Lower leg skin (tissue), 3 donors: ENCODE measurements at regions not wholly inside any gene's neighbourhood (a gene's known extent, or its start where the extent isn't known, plus 50 kb on each side); places are given as distances from the start of the nearest gene placed in this dataset.

Source experiments
- POLR2A ChIP-seq, 2 donors: fragments of 450-650 bp; IDR thresholded peaks; one replicate each; pipeline ENCODE4 v1.6.1; 2016 to 2017; ENCODE audit warnings: antibody characterized with exemption in 2 of 2, mild to moderate bottlenecking in 1 of 2, moderate library complexity in 1 of 2
- TF ChIP-seq, protein P1 (sequence below), 3 donors: fragments of 450-650 bp; IDR thresholded peaks; one replicate each; pipeline ENCODE4 v1.5.1; 2016; ENCODE audit warnings: antibody characterized with exemption in 3 of 3, mild to moderate bottlenecking in 3 of 3, moderate library complexity in 2 of 3

DNA sequence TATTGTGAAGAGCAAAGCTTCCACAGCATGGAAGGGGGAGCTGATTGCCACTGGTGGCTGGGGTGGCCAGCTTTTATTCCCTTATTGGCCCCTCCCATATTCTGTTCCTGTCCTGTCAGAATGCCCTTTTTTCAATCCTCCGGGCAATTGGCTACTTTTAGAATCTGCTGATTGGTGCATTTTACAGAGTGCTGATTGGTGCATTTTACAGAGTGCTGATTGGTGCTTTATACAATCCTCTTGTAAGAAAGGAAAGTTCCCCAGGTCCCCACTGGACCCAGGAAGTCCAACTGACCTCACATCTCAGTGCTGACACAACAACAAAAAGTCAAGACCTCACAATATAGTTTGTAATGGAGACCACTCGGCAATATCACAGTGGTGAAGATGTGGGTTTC lies 195.0 kb downstream of the SPATA31A6 start:
- TF ChIP-seq, protein P1, sequence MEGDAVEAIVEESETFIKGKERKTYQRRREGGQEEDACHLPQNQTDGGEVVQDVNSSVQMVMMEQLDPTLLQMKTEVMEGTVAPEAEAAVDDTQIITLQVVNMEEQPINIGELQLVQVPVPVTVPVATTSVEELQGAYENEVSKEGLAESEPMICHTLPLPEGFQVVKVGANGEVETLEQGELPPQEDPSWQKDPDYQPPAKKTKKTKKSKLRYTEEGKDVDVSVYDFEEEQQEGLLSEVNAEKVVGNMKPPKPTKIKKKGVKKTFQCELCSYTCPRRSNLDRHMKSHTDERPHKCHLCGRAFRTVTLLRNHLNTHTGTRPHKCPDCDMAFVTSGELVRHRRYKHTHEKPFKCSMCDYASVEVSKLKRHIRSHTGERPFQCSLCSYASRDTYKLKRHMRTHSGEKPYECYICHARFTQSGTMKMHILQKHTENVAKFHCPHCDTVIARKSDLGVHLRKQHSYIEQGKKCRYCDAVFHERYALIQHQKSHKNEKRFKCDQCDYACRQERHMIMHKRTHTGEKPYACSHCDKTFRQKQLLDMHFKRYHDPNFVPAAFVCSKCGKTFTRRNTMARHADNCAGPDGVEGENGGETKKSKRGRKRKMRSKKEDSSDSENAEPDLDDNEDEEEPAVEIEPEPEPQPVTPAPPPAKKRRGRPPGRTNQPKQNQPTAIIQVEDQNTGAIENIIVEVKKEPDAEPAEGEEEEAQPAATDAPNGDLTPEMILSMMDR (IDR thresholded peaks at IDR 0.05), result no peak
- no peak for TF ChIP-seq POLR2A (IDR thresholded peaks at IDR 0.05)
